GM12864 (cell line): ENCODE measurements at regions not wholly inside any gene's neighbourhood (a gene's known extent, or its start where the extent isn't known, plus 50 kb on each side); places are given as distances from the start of the nearest gene placed in this dataset.

ENCODE experiments used
- DNase-seq: peaks from one replicate; pipeline ENCODE4 v3.0.0-alpha.2; 2011; ENCODE audit warnings: low read depth
- H3K4me3 ChIP-seq: 2 replicates; pipeline ENCODE4 v1.5.1; 2011; ENCODE audit warnings: mild to moderate bottlenecking, low read depth, low read length, control low read depth
- TF ChIP-seq, protein P1 (sequence below): IDR thresholded peaks from 2 replicates; pipeline ENCODE4 v1.5.1; 2011; ENCODE audit warnings: low read depth, mild to moderate bottlenecking, moderate library complexity, low read length, control low read depth, inconsistent platforms; ENCODE audit errors: missing control alignments

DNA sequence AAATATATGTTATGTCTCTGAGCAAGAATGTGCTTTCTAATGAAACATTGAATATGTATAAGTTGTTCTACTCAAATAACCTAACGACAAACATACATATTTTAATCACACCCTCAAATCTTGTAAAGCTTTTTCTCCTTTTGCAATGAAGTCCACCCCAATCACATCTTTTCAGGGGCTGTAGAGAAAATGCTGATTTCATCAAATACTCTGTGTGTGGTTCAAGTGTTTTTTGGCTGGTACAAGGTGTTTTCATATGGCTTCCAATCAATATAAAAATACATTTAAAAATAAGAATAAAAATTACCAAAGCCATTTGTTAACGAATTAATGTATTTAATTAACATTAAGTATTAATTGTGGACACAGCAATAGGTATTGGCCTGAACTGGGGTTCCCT lies 57.2 kb upstream of the TMEM196 start:
- no peak for DNase-seq
- TF ChIP-seq, protein P1, sequence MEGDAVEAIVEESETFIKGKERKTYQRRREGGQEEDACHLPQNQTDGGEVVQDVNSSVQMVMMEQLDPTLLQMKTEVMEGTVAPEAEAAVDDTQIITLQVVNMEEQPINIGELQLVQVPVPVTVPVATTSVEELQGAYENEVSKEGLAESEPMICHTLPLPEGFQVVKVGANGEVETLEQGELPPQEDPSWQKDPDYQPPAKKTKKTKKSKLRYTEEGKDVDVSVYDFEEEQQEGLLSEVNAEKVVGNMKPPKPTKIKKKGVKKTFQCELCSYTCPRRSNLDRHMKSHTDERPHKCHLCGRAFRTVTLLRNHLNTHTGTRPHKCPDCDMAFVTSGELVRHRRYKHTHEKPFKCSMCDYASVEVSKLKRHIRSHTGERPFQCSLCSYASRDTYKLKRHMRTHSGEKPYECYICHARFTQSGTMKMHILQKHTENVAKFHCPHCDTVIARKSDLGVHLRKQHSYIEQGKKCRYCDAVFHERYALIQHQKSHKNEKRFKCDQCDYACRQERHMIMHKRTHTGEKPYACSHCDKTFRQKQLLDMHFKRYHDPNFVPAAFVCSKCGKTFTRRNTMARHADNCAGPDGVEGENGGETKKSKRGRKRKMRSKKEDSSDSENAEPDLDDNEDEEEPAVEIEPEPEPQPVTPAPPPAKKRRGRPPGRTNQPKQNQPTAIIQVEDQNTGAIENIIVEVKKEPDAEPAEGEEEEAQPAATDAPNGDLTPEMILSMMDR = no peak

More for the DNA sequence above, 57.2 kb upstream of the TMEM196 start:
- no peak overlapping the region for H3K4me3 ChIP-seq
